ENCODE measurements at regions not wholly inside any gene's neighbourhood (a gene's known extent, or its start where the extent isn't known, plus 50 kb on each side); places are given as distances from the start of the nearest gene placed in this dataset.

- Mint-ChIP-seq H3K4me1 (peaks cover 48% of the 10 kb centered on the region), H3K36me3 (no peaks in the 10 kb centered on the region)
Measured at GRCh38 chr3:72411843-72412242, 436.4 kb downstream of the SHQ1 start.

GRCh38 chr3:72411126-72411525, 437.1 kb downstream of the SHQ1 start:
- Mint-ChIP-seq H3K4me3 (no peak overlapping the region), H3K9me3 (peaks cover 3% of the 10 kb centered on the region), H3K36me3 (no peaks in the 10 kb centered on the region), H3K4me1 (peaks cover 54% of the 10 kb centered on the region), H3K27me3 (ENCODE audit: low read depth) (no peaks in the 10 kb centered on the region), H3K27ac (peak overlapping the region; percentile 17)
- DNase-seq (ENCODE audit: low spot score in 2 of 2, unreplicated experiment in 2 of 2), result no peak
- TF ChIP-seq, protein P1, sequence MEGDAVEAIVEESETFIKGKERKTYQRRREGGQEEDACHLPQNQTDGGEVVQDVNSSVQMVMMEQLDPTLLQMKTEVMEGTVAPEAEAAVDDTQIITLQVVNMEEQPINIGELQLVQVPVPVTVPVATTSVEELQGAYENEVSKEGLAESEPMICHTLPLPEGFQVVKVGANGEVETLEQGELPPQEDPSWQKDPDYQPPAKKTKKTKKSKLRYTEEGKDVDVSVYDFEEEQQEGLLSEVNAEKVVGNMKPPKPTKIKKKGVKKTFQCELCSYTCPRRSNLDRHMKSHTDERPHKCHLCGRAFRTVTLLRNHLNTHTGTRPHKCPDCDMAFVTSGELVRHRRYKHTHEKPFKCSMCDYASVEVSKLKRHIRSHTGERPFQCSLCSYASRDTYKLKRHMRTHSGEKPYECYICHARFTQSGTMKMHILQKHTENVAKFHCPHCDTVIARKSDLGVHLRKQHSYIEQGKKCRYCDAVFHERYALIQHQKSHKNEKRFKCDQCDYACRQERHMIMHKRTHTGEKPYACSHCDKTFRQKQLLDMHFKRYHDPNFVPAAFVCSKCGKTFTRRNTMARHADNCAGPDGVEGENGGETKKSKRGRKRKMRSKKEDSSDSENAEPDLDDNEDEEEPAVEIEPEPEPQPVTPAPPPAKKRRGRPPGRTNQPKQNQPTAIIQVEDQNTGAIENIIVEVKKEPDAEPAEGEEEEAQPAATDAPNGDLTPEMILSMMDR (IDR thresholded peaks at IDR 0.05; ENCODE audit: unreplicated experiment), result no peak

More at GRCh38 chr3:72411843-72412242, 436.4 kb downstream of the SHQ1 start:
- H3K27me3 Mint-ChIP-seq (ENCODE audit: low read depth), result no peaks in the 10 kb centered on the region
- TF ChIP-seq, protein P1 (IDR thresholded peaks at IDR 0.05; ENCODE audit: unreplicated experiment), result no peak
- no peak overlapping the region for H3K27ac Mint-ChIP-seq
- DNase-seq (ENCODE audit: low spot score in 2 of 2, unreplicated experiment in 2 of 2), result no peak
- H3K4me3 Mint-ChIP-seq, result no peak overlapping the region
- peaks cover 3% of the 10 kb centered on the region for H3K9me3 Mint-ChIP-seq

DNA sequence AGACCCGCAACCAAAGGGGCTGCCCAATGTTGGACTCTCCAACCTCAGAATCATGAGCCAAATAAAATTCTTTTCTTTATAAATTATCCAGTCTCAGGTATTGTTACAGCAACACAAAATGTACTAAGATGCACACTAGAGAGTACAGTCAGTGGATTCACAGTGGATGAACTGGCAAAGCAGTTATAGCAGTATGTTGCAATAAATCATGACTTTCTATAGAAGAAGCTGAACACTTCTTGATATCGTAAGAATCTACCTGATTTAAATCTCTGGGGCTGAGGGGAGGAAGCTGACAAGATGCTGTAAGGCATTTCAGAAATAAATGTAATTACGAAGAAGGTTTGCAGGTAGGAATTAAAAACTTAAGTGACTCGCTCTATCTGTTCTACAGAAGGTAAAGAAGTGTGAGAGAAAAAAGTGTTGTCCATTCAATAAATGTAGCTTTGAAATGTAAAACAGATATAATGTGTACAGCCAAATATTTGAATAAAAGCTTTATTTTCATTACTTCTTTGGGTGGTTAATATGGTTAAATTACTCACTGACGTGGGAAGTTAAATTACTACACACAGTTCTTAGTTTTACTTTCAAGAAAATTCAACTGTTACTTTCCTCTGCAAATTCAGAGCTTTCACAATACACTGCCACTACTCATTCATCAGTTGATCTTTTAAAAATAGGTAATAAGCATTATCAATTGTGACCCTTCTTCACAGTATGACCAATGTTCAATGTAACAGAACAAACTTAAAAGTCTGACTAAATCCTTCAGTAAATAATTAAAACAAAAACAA, 439.1 kb downstream of the SHQ1 start:
- TF ChIP-seq, protein P1 (IDR thresholded peaks at IDR 0.05; ENCODE audit: unreplicated experiment), result no peak
- no peaks in the 10 kb centered on the region for H3K27me3 Mint-ChIP-seq (ENCODE audit: low read depth)
- no peaks in the 10 kb centered on the region for H3K9me3 Mint-ChIP-seq
- H3K27ac Mint-ChIP-seq, result no peak overlapping the region
- no peak overlapping the region for H3K4me3 Mint-ChIP-seq
- H3K36me3 Mint-ChIP-seq, result no peaks in the 10 kb centered on the region
- DNase-seq (ENCODE audit: low spot score in 2 of 2, unreplicated experiment in 2 of 2), result no peak
- peaks cover 66% of the 10 kb centered on the region for H3K4me1 Mint-ChIP-seq

DNA sequence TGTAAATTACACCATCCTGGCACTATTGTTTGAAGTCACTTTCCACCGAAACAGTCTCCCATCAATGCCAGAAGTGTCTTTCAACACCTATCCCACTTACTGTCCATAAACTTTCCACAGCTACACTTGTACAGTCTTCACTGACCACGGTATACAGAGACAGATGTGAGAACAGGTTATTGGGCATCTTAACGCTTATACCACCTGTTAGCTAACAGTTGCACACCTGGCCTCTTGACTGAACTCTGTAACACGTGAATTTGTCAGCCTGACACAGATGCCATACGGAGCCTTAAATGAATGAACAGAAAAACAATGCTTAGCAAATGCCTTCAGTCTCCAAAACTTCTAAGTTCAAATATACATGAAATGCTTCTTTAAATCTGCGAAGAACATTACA, 440.5 kb downstream of the SHQ1 start:
- no peaks in the 10 kb centered on the region for H3K27me3 Mint-ChIP-seq (ENCODE audit: low read depth)
- TF ChIP-seq, protein P1 (IDR thresholded peaks at IDR 0.05; ENCODE audit: unreplicated experiment), result no peak
- H3K9me3 Mint-ChIP-seq, result no peaks in the 10 kb centered on the region
- H3K27ac Mint-ChIP-seq, result no peak overlapping the region
- H3K4me3 Mint-ChIP-seq, result no peak overlapping the region
- no peaks in the 10 kb centered on the region for H3K36me3 Mint-ChIP-seq
- peaks cover 72% of the 10 kb centered on the region for H3K4me1 Mint-ChIP-seq
- DNase-seq (ENCODE audit: low spot score in 2 of 2, unreplicated experiment in 2 of 2), result no peak

- Mint-ChIP-seq H3K27ac (no peak overlapping the region), H3K27me3 (ENCODE audit: low read depth) (no peaks in the 10 kb centered on the region), H3K36me3 (no peaks in the 10 kb centered on the region), H3K4me3 (no peak overlapping the region), H3K4me1 (peaks cover 60% of the 10 kb centered on the region), H3K9me3 (no peaks in the 10 kb centered on the region)
- TF ChIP-seq, protein P1 (IDR thresholded peaks at IDR 0.05; ENCODE audit: unreplicated experiment), result no peak
- DNase-seq (ENCODE audit: low spot score in 2 of 2, unreplicated experiment in 2 of 2), result no peak
Measured at GRCh38 chr3:72405943-72406566, 442.2 kb downstream of the SHQ1 start.
